GM10266 (cell line): ENCODE measurements at regions not wholly inside any gene's neighbourhood (a gene's known extent, or its start where the extent isn't known, plus 50 kb on each side); places are given as distances from the start of the nearest gene placed in this dataset.
"Not testable (repeated sequence)": the region's sequence is repeated elsewhere in the genome, so short reads cannot be mapped to it uniquely, and the experiment has no call there.

Experiments
- DNase-seq: peaks from one replicate; pipeline ENCODE4 v3.0.0; 2012; ENCODE audit errors: extremely low spot score
- CTCF ChIP-seq: IDR thresholded peaks from 2 replicates; pipeline ENCODE4 v1.5.1; 2012; ENCODE audit warnings: mild to moderate bottlenecking, low read depth; ENCODE audit not compliant: control insufficient read depth, insufficient read depth; ENCODE audit errors: missing control alignments

GRCh38 chr4:8681391-8681790, 88.8 kb downstream of the CPZ start:
- TF ChIP-seq CTCF, result no peak
- no peak for DNase-seq

GRCh38 chr4:8679032-8679431, 86.5 kb downstream of the CPZ start:
- no peak for TF ChIP-seq CTCF
- no peak for DNase-seq

GRCh38 chr4:8676676-8677075, 84.1 kb downstream of the CPZ start:
- no peak for DNase-seq
- TF ChIP-seq CTCF, result no peak

GRCh38 chr4:8675906-8676305, 83.3 kb downstream of the CPZ start:
- TF ChIP-seq CTCF, result no peak

GRCh38 chr4:8675383-8675782, 82.8 kb downstream of the CPZ start:
- no peak for DNase-seq

More at GRCh38 chr4:8675906-8676305, 83.3 kb downstream of the CPZ start:
- DNase-seq, result no peak

GRCh38 chr4:8674311-8674885, 81.8 kb downstream of the CPZ start:
- no peak for TF ChIP-seq CTCF
- no peak for DNase-seq

More at GRCh38 chr4:8675383-8675782, 82.8 kb downstream of the CPZ start:
- no peak for TF ChIP-seq CTCF

- not testable (repeated sequence) for DNase-seq
These were observed 80.5 kb downstream of the CPZ start for GRCh38 chr4:8673106-8673505.

GRCh38 chr4:8672486-8672885, 79.9 kb downstream of the CPZ start:
- DNase-seq, result no peak
- no peak for TF ChIP-seq CTCF
